HG03064 (cell line): ENCODE measurements at regions not wholly inside any gene's neighbourhood (a gene's known extent, or its start where the extent isn't known, plus 50 kb on each side); places are given as distances from the start of the nearest gene placed in this dataset.

Source experiments
- ATAC-seq: cut with Tn5 transposase; IDR thresholded peaks from one replicate; pipeline ENCODE4 v1.9.1; 2021; ENCODE audit warnings: low read depth; ENCODE audit not compliant: unreplicated experiment

- no peak for ATAC-seq
Measured at GRCh38 chr9:99282406-99282805, 60.3 kb downstream of the SEC61B start.

- ATAC-seq: no peak
Measured at GRCh38 chr9:99285965-99286364, 63.9 kb downstream of the SEC61B start.

GRCh38 chr9:99286536-99286935, 64.5 kb downstream of the SEC61B start:
- no peak for ATAC-seq

DNA sequence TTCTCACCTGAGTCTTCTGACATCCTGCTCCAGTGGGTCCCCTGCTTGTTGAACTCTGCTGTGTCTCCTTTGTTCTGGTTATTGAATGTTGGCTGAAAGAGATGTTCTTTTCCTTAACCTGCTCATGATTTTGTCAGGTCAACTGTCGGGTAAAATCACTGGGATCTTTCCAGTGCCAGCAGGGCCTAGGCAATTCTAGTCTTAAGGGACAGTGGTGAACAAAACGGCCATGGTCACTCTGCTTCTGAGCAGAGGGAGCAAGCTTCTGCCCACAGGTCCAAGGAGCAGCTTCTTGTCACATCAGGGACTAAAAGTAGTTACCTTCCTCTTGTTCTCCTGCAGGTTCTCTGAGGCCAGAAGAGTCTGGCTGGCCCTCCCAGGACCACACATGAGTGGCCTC, 65.6 kb downstream of the SEC61B start:
- ATAC-seq: no peak

GRCh38 chr9:99288830-99289229, 66.7 kb downstream of the SEC61B start:
- ATAC-seq: no peak

DNA sequence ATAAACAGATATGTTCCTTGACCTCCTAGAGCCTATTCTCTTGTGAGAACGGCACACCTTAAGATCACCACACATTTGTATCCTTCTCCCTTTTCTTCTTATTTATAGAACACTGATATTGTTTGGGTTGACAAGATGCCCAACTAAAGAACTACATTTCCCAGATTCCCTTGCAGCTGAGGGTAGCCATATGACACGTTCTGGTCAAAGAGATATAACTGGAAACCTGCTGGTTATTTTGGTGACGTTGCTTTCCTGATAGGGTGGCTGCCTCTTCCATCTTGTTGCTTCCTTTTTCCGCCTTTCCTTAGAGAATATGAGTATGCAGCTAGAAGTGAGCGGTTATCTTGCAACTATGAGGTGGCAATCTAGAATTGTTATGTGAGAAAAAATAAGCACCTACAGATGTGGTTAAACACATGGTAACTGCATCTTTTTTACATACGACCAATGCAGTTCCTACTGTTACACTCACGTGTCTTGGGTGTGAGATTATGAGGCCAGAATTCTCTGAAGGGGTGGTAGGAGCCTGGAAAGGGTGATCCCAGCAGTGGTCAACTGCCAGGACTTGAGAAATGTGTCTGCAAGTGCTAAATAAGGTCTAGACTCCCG, 72.9 kb downstream of the SEC61B start:
- ATAC-seq: no peak

- no peak for ATAC-seq
Measured at GRCh38 chr9:99296291-99296951, 74.3 kb downstream of the SEC61B start.

DNA sequence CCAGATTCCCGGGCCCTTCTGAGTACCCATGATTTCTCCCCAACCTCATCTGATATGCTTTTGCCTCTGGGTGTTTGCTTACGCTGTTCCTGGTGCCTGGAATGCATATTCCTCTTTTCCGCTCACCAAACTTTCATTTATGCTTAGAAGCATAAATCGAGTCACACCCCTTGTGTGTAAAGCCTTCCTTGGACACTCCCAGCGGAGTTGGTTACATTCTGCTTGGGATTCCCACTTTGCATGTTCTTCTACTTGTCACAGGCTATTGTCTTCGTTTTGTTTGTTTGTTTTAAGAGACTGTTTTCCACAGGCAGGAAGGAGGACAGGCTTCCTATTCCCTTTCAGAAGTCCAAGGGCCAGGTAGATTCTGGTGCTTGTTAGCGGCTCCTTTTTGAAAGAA, 76.5 kb downstream of the SEC61B start:
- ATAC-seq: no peak

GRCh38 chr9:99299211-99300102, 77.4 kb downstream of the SEC61B start:
- no peak for ATAC-seq

DNA sequence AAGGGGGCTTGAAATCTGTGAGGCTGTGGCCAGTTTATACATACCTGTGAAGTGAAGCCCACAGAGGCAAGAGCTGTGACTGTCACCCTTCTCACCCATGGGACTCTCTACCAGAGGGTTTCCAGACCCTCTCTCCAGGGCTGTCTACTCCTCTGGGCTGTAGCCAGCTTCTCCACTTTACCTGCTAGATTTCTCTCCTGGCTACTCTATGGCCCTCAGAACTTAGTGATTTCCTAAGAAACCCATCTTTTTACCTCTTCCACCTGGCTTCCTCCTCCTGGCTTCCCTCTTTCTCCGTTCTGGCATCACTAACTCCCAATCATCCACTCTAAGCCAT, 78.0 kb downstream of the SEC61B start:
- no peak for ATAC-seq

GRCh38 chr9:99300603-99301002, 78.5 kb downstream of the SEC61B start:
- no peak for ATAC-seq

DNA sequence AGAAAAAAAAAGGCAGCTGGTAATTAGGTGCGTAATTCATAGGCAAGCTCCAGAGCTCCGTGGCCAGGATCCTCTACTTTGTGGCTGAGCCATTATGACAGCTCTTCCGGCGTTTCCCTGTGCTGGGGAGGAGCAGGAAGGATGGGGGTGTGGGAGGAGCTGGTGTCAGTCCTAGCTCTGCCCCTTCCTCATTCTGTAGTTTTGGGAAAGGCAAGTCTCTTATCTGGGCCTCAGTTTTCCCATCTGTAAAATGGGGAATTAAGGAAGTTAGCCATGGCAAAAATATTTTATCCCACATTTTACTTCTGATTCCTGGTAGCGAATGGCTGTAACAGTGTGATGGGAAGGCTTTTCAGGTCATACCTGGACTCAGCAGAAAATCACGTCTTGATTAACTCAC, 81.1 kb downstream of the SEC61B start:
- ATAC-seq: no peak

GRCh38 chr9:99305124-99305523, 83.0 kb downstream of the SEC61B start:
- ATAC-seq: no peak

DNA sequence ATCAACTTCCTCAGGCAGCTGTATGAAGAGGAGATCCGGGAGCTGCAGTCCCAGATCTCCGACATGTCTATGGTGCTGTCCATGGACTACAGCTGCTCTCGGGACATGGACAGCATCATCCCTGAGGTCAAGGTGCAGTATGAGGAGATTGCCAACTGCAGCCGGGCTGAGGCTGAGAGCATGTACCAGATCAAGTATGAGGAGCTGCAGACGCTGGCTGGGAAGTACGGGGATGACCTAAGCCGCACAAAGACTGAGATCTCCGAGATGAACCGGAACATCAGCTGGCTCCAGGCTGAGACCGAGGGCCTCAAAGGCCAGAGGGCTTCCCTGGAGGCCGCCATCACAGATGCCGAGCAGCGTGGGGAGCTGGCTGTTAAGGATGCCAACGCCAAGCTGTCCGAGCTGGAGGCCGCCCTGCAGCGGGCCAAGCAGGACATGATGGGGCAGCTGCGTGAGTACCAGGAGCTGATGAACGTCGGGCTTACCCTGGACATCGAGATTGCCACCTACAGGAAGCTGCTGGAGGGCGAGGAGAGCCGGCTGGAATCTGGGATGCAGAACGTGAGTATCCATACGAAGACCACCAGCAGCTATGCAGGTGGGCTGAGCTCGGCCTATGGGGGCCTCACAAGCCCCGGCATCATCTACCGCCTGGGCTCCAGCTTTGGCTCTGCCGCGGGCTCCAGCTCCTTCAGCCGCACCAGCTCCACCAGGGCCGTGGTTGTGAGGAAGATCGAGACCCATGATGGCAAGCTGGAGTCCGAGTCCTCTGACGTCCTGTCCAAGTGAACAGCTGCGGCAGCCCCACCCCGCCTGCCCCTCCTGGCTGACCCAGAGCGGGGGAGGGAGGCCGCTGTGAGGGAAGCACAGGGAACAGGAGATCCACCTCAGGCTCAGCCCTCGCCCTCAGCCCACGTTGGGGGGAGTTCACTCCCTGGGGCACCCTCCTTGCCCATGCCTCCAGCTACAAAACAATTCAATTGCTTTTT, 84.0 kb downstream of the SEC61B start:
- no peak for ATAC-seq

GRCh38 chr9:99307851-99308250, 85.8 kb downstream of the SEC61B start:
- ATAC-seq: no peak

GRCh38 chr9:99309141-99309939, 87.3 kb downstream of the SEC61B start:
- no peak for ATAC-seq

GRCh38 chr9:99312736-99313135, 90.7 kb downstream of the SEC61B start:
- ATAC-seq: no peak

GRCh38 chr9:99319048-99319447, 97.0 kb downstream of the SEC61B start:
- ATAC-seq: no peak

GRCh38 chr9:99322299-99322698, 100.2 kb downstream of the SEC61B start:
- ATAC-seq: no peak
